Prostate gland (tissue), 2 donors: ENCODE measurements at regions not wholly inside any gene's neighbourhood (a gene's known extent, or its start where the extent isn't known, plus 50 kb on each side); places are given as distances from the start of the nearest gene placed in this dataset.

ENCODE experiments used
- DNase-seq: peaks from one replicate; pipeline ENCODE4 v3.0.0-alpha.2; 2019; ENCODE audit warnings: low spot score
- H3K27ac ChIP-seq, 2 donors: fragments of 200-600 bp; sonication (generic); 2 replicates each; pipeline ENCODE4 v1.5.1; 2017 to 2019
- H3K27me3 ChIP-seq: fragments of 200-600 bp; sonication (generic); replicated peaks from 2 replicates; pipeline ENCODE4 v1.5.1; 2019; ENCODE audit not compliant: insufficient read depth
- H3K36me3 ChIP-seq, 2 donors: fragments of 200-600 bp; sonication (generic); 1 replicate in 1 of 2; 2 replicates in 1 of 2; pipeline versions ENCODE4 v1.5.1 to v1.8.1; 2017 to 2019
- H3K4me1 ChIP-seq: fragments of 200-600 bp; sonication (generic); replicated peaks from 2 replicates; pipeline ENCODE4 v1.5.1; 2019
- H3K4me3 ChIP-seq, 2 donors: fragments of 200-600 bp; sonication (generic); 2 replicates each; pipeline ENCODE4 v1.5.1; 2017 to 2019
- H3K9me3 ChIP-seq: fragments of 200-600 bp; sonication (generic); 2 replicates; pipeline ENCODE4 v1.5.1; 2017
- CTCF ChIP-seq, 4 experiments: fragments of 200-600 bp in 2 of 4; fragments of 450-650 bp in 2 of 4; sonication (generic) in 2 of 4; IDR thresholded peaks; 1 replicate in 3 of 4; 2 replicates in 1 of 4; pipeline ENCODE4 v1.5.1; 2016 to 2019; ENCODE audit warnings: antibody characterized with exemption in 4 of 4, mild to moderate bottlenecking in 2 of 4, moderate library complexity in 2 of 4
- POLR2A ChIP-seq: fragments of 450-650 bp; IDR thresholded peaks from one replicate; pipeline ENCODE4 v1.6.1; 2016; ENCODE audit warnings: antibody characterized with exemption, mild to moderate bottlenecking
- POLR2AphosphoS5 ChIP-seq: sonication (generic); formaldehyde crosslinking; IDR thresholded peaks from one replicate; pipeline ENCODE4 v1.6.1; 2017; ENCODE audit warnings: antibody characterized with exemption
- WGBS: methylation state at CpG from one replicate; pipeline ENCODE4 v1.1.5; 2018; 5-methylcytosine and 5-hydroxymethylcytosine counted together
- intact Hi-C: fragments of 100-400 bp; cut with DNase I; formaldehyde crosslinking; loops from one replicate; pipeline ENCODE4 v1.14.2; 2022

- no peak for DNase-seq
- Histone ChIP-seq H3K4me3 (no peak overlapping the region), H3K27ac (no peak overlapping the region), H3K36me3 (no peaks in the 10 kb centered on the region), H3K27me3 (no peaks in the 10 kb centered on the region), H3K4me1 (peaks cover 2% of the 10 kb centered on the region), H3K9me3 (no peaks in the 10 kb centered on the region)
- TF ChIP-seq POLR2A = no peak
- WGBS = 59% methylated on average over 4 of the region's 4 CpGs
- intact Hi-C loops = no loop called here
Measured at GRCh38 chr16:65758620-65759019, 607.9 kb upstream of the CDH5 start.

DNA sequence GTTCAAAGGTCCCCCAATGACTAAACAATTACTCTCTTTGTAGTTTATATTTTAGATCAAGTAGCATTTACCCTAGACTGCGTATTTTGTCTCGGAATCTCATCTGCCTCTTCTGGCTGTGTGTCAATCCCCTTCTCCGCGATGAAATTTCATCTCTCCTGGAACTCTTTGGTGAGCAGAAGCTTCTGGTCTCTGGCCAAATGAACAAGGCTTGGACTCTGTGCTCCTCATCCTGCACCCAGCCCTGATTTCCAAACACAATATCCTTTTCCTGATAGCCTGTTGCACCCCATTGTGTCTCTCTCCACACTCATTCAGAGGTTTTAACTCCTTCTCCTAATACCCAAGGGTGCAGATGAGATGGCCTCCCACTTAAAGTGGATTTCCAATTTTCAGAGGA, 609.4 kb upstream of the CDH5 start:
- 10% methylated on average over 4 of the region's 4 CpGs for WGBS
- intact Hi-C loops = no loop called here

DNA sequence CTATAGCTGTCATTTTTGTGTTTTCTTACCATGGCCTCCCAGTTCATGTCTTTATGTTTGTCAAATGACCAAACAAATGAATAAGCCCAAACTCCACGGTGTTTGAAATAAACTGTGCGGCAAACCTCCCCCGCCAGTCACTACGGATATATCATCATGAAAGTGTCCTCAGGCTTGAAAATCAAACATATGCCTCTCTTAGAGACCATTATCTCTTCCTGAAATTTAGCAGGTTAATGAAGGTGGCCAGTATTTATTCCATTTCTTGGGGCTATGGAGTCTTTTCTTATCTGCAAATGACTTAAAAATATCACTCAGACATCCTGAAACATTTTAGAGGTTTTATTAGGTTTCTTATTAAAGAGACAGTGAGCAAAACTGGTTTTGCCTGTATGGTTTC, 610.3 kb upstream of the CDH5 start:
- Histone ChIP-seq H3K27me3 (no peaks in the 10 kb centered on the region), H3K4me1 (peaks cover 2% of the 10 kb centered on the region), H3K9me3 (no peaks in the 10 kb centered on the region), H3K4me3 (no peak overlapping the region), H3K27ac (peak overlapping the region; percentile 38 to 62), H3K36me3 (no peaks in the 10 kb centered on the region)
- peak; percentile 36 for DNase-seq
- TF ChIP-seq POLR2A (no peak), POLR2AphosphoS5 (peak; percentile 44), CTCF (IDR thresholded peaks at IDR 0.05) (no peak)
- intact Hi-C loops = no loop called here
- WGBS = 43% methylated on average over 4 of the region's 4 CpGs

More for the DNA sequence above, 609.4 kb upstream of the CDH5 start:
- DNase-seq = peak; percentile 6
- Histone ChIP-seq H3K27ac (peak overlapping the region in 1 of 2 donors; percentile 62), H3K4me1 (peaks cover 2% of the 10 kb centered on the region), H3K27me3 (no peaks in the 10 kb centered on the region), H3K4me3 (no peak overlapping the region), H3K36me3 (no peaks in the 10 kb centered on the region), H3K9me3 (no peaks in the 10 kb centered on the region)
- TF ChIP-seq POLR2A (no peak), POLR2AphosphoS5 (no peak), CTCF (IDR thresholded peaks at IDR 0.05) (no peak)

DNA sequence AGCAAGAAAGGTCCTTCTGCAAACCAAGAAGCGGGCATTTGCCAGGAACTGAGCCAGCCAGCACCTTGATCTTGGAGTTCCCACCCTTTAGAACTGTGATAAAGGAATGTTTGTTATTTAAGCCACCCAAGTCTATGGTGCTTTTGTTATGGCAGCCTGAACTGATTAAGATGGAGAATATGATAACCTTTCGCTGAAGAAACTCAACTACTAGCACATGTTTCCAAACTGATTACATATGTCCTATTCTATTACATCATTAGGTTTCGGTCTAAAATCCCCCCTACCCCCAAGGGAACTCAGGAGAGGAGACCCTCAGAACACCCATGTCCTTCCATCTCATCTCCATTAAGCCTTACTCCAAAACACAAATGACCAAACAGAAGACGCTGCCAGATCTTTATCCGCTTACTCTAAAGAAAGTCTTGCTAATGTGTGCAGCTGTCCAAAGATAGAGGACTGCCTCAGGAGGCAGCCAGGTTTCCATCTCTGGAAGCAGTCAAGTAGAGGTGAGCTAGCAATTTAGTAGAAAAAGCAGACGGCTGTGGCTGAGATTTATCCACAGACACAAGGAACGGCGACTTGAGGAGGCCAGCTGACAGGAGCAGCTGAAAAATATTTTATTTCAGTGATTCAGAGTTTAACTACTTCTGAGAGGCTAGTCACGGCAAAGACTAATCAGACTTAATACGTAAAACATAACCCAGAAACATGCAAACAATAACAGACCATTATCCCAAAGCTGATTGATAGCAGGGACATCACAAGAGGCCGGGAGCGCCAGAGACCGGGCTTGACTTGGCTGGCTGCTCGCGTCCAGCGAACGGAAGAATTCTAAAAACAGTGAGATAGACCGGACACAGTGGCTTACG, 611.4 kb upstream of the CDH5 start:
- no peaks in the 10 kb centered on the region for H3K9me3 ChIP-seq
- intact Hi-C loops = no loop called here
- WGBS = 78% methylated on average over 19 of the region's 19 CpGs
- no peak for DNase-seq
- peaks cover 2% of the 10 kb centered on the region for H3K4me1 ChIP-seq
- no peaks in the 10 kb centered on the region for H3K27me3 ChIP-seq
- no peak overlapping the region for H3K4me3 ChIP-seq
- H3K36me3 ChIP-seq = no peaks in the 10 kb centered on the region
- TF ChIP-seq CTCF (IDR thresholded peaks at IDR 0.05) (no peak), POLR2AphosphoS5 (no peak), POLR2A (no peak)
- peak overlapping the region; percentile 38 to 62 for H3K27ac ChIP-seq

DNA sequence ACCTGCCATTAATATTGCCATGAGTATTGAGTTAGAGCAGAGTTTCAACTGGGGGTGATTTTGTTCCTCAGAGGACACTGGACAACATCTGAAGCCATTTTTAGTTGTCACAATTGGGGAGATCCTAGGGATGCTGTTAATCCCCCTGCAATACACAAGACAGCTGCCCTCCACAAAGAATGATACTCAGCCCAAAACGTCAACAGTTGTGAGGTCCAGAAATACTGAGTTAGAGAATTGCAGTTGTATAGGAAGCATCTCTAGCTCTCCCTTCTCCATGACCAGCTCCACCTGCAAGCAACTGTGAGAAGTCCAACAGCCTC, 614.0 kb upstream of the CDH5 start:
- no peak overlapping the region for H3K27ac ChIP-seq
- H3K4me1 ChIP-seq = peaks cover 2% of the 10 kb centered on the region
- H3K36me3 ChIP-seq = no peaks in the 10 kb centered on the region
- 86% methylated on average over 1 of the region's 1 CpG for WGBS
- intact Hi-C loops = no loop called here
- no peak for DNase-seq
- H3K27me3 ChIP-seq = no peaks in the 10 kb centered on the region
- TF ChIP-seq POLR2A (no peak), CTCF (IDR thresholded peaks at IDR 0.05) (no peak), POLR2AphosphoS5 (no peak)
- no peak overlapping the region for H3K4me3 ChIP-seq
- no peaks in the 10 kb centered on the region for H3K9me3 ChIP-seq
